Activated CD4-positive, alpha-beta T cell treated with anti-CD3 and anti-CD28 coated beads for 48 hours (primary cell): ENCODE measurements at regions not wholly inside any gene's neighbourhood (a gene's known extent, or its start where the extent isn't known, plus 50 kb on each side); places are given as distances from the start of the nearest gene placed in this dataset.
"Not testable (repeated sequence)": the region's sequence is repeated elsewhere in the genome, so short reads cannot be mapped to it uniquely, and the experiment has no call there.

Experiments used
- DNase-seq: peaks from one replicate; pipeline ENCODE4 v3.0.0-alpha.2; 2020

DNA sequence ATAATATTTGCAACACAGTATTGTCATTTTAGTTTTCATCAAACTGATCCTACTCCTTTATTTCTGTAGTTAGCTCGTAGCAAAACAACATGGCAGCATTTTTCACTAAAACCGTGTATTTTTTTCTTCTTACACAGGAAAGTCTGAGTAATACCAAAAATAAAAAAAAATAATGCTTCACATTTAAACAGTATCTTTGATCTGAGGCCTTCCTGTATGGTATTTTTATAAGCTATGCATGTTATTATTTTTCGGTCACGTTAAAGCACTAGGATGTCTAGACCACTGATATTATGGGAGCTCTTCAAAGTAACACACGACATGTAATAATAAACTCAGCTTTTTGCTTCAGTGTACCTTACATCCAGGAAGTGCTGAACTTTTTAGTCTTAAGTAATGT is 94.1 kb upstream of the SRD5A3 start:
- DNase-seq = no peak

- DNase-seq = no peak
Measured at GRCh38 chr4:55253948-55254593, 92.0 kb upstream of the SRD5A3 start.

DNA sequence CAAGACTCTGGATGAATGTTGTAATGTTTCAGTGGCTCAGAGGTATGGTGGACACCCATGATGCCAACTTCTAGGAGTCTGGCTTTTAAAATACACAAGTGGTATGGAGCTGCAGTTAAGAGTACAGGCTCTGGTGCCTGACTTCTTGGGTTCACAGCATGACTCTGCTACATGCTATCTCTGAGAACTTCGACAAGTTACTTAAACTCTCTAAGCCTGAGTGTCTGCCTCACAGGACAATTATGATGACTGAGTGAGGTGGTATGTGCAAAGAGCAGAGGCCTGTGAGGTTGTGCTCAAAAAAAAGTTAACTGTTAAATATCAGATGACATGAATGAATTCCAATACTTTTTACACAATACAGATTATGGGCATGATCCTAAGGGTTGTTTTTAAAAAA is 90.9 kb upstream of the SRD5A3 start:
- no peak for DNase-seq

DNA sequence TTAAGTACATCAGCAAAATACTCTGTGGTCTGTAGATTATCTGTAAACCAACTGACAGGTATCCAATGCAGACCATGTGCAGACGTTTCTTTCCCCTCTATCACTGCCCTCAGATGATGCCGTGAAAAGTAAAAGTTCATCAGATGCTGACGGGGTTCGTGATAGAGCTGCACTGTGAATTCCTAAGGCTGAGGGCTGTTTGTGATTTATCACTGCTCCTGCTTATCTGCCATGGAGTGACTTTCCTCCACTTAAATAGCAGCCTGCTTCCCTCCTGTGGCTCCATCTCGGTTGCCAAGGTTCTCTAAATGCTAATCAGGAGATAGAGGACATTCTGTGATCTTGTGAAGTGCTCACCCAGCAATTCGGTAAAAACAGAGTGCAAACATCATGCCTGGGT is 89.3 kb upstream of the SRD5A3 start:
- no peak for DNase-seq

- no peak for DNase-seq
Measured at GRCh38 chr4:55258152-55258865, 87.7 kb upstream of the SRD5A3 start.

DNA sequence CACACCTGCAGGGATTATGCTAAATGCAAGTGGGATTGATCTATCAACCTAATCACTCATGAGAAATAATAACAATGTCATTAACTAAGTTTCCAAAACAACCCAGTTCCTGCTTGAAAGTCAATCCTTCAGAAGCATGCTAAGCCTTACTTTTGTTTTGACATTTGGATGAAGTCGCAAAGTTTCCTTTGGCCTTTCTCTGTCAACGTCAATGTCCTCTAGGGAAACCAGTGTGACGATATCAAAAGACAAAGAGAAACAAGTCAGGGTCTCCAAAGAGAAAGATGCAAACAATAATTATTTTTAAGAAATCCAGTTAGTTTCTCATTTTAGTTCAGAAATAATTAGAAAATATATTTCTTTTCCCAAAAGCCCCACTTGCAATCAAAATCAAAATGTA is 86.7 kb upstream of the SRD5A3 start:
- DNase-seq = no peak

DNA sequence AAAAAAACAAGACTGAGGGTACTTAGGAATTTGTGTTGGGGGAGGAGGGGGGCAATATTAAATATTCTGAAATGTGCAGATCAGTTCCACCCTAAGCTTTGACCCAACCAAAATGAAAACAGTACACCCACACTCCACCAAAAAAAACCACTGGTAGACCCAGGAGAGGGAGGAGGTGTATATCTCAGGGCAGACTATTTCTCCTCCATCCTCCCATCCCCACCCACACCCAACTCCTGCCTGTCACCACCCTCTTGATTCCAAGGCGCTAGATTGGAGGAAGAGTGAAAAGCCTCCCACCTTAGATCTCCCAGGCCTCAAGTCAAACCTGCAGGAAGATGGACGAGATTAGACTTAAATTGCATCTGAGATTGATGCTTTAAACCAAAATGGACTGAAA is 76.6 kb upstream of the SRD5A3 start:
- DNase-seq = no peak

DNA sequence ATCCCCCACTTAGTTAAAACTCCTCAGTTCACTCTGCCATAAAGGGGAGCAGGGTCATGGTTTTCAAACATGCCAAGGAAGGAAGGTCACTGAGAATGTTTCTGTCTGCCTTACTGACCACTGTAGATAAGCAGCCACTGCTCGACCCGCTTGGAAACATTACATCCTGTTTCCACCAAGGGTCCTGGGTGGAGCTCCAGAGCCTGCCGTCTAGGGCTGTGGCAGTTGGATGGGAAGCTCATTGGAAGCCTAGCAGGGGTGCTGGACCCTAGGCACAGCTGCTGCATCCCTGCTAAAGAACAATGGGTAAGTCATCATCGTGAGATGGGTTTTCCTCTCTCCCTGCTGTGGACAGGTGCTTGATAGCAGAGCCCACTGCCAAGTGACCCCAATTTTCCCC is 76.0 kb upstream of the SRD5A3 start:
- DNase-seq = no peak

DNA sequence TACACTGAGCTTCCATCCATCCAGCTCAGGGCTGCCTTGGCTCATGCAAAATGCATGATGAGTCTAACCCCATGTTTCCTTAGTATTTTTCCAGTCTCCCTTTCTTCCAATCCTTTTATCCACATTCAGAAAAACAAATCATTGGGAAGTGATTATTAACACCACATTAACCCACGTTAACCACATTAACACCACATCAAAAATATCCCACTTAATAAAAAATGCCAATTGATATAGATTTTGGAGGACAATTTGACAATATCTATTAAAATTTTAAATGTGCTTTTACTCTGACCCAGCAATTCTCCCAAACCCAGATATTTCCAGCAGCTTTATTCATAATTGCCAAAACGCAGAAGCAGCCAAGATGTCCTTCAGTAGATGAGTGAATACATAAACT is 75.6 kb upstream of the SRD5A3 start:
- no peak for DNase-seq

- no peak for DNase-seq
Measured at GRCh38 chr4:55272102-55272501, 73.9 kb upstream of the SRD5A3 start.

GRCh38 chr4:55272589-55272988 is 73.5 kb upstream of the SRD5A3 start:
- DNase-seq = no peak

- DNase-seq = no peak
Measured at GRCh38 chr4:55277011-55277410, 69.0 kb upstream of the SRD5A3 start.

GRCh38 chr4:55278316-55278715 is 67.7 kb upstream of the SRD5A3 start:
- DNase-seq = no peak

DNA sequence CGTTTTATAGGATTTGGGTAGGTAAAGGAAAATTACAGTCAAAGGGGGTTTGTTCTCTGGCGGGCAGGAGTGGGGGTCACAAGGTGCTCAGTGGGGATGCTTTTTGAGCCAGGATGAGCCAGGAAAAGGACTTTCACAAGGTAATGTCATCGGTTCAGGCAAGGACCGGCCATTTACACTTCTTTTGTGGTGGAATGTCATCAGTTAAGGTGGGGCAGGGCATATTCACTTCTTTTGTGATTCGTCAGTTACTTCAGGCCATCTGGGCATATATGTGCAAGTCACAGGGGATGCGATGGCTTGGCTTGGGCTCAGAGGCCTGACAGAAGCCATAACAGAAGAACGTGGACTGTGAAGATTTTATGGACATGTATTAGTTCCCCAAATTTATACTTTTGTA is 65.6 kb upstream of the SRD5A3 start:
- DNase-seq = not testable (repeated sequence)

DNA sequence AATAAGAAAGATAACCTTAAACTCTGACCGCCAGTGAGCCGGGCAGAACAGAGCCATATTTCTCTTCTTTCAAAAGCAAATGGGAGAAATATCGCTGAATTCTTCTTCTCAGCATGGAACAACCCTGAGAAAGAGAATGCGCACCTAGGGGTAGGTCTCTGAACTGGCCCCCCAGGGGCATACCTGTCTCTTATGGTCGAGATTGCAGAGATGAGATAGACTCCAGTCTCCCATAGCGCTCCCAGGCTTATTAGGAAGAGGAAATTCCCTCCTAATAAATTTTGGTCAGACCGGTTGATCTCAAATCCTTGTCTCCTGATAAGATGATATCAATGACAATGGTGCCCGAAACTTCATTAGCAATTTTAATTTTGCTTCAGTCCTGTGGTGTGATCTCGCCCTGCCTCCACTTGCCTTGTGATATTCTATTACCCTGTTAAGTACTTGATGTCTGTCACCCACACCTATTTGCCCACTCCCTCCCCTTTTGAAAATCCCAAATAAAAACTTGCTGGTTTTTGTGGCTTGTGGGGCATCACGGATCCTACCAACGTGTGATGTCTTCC is 64.8 kb upstream of the SRD5A3 start:
- not testable (repeated sequence) for DNase-seq

DNA sequence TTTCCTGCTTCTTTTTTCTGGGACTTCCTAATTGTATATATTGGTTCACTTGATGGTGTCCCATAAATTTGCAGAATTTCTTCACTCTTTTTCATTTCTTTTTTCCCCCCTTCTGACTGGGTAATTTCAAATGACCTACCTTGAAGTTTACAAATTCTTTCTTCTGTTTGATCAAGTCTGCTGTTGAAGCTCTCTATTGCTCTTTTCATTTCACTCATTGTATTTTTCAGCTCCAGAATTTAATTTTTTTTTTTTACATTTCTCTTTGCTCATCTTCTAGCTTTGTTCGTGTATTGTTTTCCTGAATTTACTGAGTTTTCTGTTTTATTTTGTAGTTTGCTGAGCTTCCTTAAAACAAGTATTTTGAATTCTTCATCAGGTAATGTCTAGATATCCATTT is 61.7 kb upstream of the SRD5A3 start:
- DNase-seq = no peak

DNA sequence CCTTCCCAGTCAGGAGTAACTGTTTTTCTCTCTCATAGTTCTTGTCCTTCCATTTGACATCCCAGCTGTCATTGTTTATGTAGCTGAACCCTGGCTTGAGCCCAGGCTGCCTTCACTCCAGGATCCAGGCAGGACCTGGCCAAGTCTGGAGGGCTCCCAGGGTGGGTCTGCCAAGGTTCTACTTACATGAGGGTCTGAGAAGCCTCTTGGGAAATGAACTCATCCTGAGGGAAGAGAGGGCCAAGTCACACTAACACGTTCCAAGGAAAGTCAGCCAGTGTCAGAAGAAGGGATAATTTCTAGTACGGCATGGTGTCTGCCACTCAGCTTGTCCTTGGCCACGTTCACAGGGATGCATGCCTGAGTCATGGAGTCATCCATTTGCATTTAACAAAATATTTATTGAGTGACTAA is 54.8 kb upstream of the SRD5A3 start:
- no peak for DNase-seq

DNA sequence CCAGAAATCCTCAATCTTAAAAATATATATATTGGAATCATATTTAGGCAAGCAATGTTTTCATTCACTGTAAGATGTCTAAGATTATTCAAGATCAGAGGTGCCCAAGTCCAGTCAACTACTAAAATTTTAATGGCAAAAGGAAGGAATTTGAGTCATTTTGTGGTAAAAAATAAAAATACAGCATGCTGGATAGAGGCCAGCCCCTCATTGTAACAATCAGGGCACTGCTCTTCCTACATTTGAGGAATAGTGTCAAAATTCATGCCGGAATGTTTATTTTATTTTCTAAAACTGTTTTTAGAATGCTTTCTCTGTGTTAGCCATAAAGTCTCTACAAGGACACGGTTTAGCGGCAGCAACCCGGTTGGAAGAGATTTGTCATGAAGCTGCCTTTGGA is 49.9 kb upstream of the SRD5A3 start:
- DNase-seq = no peak
